ENCODE measurements at regions not wholly inside any gene's neighbourhood (a gene's known extent, or its start where the extent isn't known, plus 50 kb on each side); places are given as distances from the start of the nearest gene placed in this dataset.

DNA sequence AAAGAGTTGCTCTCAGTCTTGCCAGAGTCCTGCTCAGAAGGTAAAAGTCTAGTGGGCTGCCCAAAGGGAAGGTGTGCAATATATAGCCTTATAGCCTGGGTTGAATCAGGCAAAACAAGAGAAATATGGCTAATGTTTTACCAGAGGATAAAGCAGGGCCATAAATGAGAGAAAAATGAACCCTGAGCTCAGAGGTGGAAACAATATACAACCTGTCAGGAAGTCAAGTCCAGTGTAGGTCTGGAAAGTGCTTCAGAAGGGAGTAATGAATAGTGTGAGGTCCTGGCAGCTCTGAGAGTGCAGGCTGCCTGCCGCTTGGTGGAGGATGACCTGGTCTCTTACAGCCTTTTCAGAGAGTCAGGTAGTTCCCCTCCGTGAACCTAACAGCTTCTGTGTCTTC, 177.8 kb upstream of the TNC start:
- no peak for TF ChIP-seq POLR2A (IDR thresholded peaks at IDR 0.05)
- TF ChIP-seq, protein P1, sequence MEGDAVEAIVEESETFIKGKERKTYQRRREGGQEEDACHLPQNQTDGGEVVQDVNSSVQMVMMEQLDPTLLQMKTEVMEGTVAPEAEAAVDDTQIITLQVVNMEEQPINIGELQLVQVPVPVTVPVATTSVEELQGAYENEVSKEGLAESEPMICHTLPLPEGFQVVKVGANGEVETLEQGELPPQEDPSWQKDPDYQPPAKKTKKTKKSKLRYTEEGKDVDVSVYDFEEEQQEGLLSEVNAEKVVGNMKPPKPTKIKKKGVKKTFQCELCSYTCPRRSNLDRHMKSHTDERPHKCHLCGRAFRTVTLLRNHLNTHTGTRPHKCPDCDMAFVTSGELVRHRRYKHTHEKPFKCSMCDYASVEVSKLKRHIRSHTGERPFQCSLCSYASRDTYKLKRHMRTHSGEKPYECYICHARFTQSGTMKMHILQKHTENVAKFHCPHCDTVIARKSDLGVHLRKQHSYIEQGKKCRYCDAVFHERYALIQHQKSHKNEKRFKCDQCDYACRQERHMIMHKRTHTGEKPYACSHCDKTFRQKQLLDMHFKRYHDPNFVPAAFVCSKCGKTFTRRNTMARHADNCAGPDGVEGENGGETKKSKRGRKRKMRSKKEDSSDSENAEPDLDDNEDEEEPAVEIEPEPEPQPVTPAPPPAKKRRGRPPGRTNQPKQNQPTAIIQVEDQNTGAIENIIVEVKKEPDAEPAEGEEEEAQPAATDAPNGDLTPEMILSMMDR (IDR thresholded peaks at IDR 0.05), result no peak
